Mammary epithelial cell (primary cell): ENCODE measurements at regions not wholly inside any gene's neighbourhood (a gene's known extent, or its start where the extent isn't known, plus 50 kb on each side); places are given as distances from the start of the nearest gene placed in this dataset.

Experiments
- EZH2 ChIP-seq: IDR thresholded peaks from 2 replicates; pipeline ENCODE4 v1.6.1; 2012; ENCODE audit warnings: low read length, inconsistent platforms, borderline replicate concordance
- TF ChIP-seq, protein P1 (sequence below), 2 donors: IDR thresholded peaks in 1 of 2; conservative IDR thresholded peaks in 1 of 2; 2 replicates each; pipeline ENCODE4 v1.5.1; 2011 to 2012; ENCODE audit warnings: inconsistent platforms in 2 of 2, low read length in 2 of 2, mild to moderate bottlenecking in 2 of 2, control low read depth in 1 of 2, low read depth in 1 of 2; ENCODE audit not compliant: insufficient read depth in 1 of 2; ENCODE audit errors: extremely low read depth in 1 of 2

DNA sequence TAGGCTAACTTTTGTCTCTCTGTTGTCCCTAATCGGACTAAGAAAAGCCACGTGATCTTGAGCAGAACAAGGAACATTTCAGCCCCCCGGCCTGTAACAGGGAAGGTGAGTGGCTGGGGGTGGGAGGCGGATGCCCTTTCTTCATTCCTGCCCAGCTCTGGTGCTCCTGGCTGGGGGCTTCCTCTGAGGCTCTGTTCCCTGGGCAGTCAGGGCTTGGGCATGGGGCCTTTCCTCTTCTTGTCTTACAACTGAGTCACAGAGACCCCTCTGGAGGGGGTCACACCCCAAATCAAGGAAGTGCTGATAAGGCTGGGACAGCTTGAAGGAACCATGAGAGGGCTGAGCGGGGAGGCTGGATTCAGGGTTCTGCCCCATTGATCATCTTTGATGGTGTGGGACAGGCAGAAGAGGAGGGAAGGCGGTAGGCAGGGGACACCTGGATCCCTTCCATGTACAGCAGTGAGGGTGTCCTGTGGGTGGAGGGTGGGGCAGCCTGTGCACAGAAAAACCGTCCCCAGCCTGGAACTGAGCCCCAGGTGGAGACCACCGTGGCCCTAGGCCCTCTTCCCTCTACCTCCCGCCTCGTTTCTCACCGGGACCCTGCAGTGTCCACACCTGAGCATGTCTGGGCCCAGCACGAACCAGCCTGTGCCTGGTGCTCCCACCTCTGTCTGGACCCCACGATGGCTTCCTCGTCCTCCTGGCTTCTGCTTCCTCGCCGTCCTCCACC lies 257.7 kb upstream of the IRX1 start:
- TF ChIP-seq, protein P1, sequence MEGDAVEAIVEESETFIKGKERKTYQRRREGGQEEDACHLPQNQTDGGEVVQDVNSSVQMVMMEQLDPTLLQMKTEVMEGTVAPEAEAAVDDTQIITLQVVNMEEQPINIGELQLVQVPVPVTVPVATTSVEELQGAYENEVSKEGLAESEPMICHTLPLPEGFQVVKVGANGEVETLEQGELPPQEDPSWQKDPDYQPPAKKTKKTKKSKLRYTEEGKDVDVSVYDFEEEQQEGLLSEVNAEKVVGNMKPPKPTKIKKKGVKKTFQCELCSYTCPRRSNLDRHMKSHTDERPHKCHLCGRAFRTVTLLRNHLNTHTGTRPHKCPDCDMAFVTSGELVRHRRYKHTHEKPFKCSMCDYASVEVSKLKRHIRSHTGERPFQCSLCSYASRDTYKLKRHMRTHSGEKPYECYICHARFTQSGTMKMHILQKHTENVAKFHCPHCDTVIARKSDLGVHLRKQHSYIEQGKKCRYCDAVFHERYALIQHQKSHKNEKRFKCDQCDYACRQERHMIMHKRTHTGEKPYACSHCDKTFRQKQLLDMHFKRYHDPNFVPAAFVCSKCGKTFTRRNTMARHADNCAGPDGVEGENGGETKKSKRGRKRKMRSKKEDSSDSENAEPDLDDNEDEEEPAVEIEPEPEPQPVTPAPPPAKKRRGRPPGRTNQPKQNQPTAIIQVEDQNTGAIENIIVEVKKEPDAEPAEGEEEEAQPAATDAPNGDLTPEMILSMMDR (conservative IDR thresholded peaks at IDR 0.05 in 1 of 2, IDR thresholded peaks at IDR 0.05 in 1 of 2; ENCODE audit: extremely low read depth in 1 of 2, insufficient read depth in 1 of 2, low read depth in 1 of 2, low read length in 2 of 2), result no peak
- TF ChIP-seq EZH2, result no peak
